ENCODE measurements at regions not wholly inside any gene's neighbourhood (a gene's known extent, or its start where the extent isn't known, plus 50 kb on each side); places are given as distances from the start of the nearest gene placed in this dataset.

DNA sequence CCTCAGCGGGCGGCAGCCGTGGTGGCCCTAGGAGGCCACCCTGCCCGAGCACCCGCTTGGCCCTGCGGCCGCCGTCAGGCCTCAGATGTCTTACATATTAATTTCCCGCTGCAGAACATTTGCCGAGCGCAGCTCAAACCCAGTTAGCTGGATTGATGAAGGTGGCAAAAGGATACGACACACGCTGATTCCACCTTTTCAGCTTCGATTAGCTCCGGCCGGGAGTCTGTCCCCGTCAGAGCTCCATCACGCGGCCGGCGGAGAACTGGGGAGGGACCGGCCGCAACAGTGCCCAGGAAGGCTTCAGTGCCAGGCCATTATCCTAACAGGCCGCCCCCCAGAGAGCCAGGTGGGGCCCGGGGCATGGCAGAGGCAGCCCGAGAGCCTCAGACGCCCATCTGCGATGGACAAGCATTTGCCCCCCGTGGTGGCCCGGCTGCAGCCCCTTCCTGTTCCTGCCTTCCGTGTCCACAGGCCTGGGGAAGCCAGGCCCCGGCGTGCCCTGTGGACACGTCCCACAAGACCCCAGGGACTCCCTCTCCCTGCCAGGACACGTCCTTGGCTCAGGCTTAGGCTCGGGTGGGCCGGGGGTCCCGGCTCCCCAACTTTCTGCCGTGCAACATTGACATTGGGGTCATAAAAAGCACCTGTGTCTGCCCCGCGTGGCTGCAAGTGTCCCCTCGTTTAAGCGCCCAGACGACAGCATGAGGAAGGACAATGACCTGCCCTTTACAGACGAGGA lies 133.8 kb upstream of the NKX1-1 start:
- TF ChIP-seq EP300 (IDR thresholded peaks at IDR 0.05) (no peak), SREBF2 (IDR thresholded peaks at IDR 0.05) (no peak), BHLHE40 (IDR thresholded peaks at IDR 0.05; ENCODE audit: low read depth, low read length) (no peak), POLR2A (IDR thresholded peaks at IDR 0.05; ENCODE audit: low read length) (no peak), RAD21 (conservative IDR thresholded peaks at IDR 0.05 in 1 of 2, IDR thresholded peaks at IDR 0.05 in 1 of 2) (no peak), MYC (IDR thresholded peaks at IDR 0.05; ENCODE audit: borderline replicate concordance, low read length) (no peak), JUNB (IDR thresholded peaks at IDR 0.05) (no peak), TP53 (CRISPR knock-in tag; IDR thresholded peaks at IDR 0.05) (no peak), ZFP36 (IDR thresholded peaks at IDR 0.05; ENCODE audit: borderline replicate concordance, partially characterized antibody) (no peak), CHD4 (IDR thresholded peaks at IDR 0.05; ENCODE audit: borderline replicate concordance) (no peak), JUN (IDR thresholded peaks at IDR 0.05) (no peak)
- TF ChIP-seq, protein P1, sequence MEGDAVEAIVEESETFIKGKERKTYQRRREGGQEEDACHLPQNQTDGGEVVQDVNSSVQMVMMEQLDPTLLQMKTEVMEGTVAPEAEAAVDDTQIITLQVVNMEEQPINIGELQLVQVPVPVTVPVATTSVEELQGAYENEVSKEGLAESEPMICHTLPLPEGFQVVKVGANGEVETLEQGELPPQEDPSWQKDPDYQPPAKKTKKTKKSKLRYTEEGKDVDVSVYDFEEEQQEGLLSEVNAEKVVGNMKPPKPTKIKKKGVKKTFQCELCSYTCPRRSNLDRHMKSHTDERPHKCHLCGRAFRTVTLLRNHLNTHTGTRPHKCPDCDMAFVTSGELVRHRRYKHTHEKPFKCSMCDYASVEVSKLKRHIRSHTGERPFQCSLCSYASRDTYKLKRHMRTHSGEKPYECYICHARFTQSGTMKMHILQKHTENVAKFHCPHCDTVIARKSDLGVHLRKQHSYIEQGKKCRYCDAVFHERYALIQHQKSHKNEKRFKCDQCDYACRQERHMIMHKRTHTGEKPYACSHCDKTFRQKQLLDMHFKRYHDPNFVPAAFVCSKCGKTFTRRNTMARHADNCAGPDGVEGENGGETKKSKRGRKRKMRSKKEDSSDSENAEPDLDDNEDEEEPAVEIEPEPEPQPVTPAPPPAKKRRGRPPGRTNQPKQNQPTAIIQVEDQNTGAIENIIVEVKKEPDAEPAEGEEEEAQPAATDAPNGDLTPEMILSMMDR (IDR thresholded peaks at IDR 0.05): no peak
- TF ChIP-seq, protein P2, sequence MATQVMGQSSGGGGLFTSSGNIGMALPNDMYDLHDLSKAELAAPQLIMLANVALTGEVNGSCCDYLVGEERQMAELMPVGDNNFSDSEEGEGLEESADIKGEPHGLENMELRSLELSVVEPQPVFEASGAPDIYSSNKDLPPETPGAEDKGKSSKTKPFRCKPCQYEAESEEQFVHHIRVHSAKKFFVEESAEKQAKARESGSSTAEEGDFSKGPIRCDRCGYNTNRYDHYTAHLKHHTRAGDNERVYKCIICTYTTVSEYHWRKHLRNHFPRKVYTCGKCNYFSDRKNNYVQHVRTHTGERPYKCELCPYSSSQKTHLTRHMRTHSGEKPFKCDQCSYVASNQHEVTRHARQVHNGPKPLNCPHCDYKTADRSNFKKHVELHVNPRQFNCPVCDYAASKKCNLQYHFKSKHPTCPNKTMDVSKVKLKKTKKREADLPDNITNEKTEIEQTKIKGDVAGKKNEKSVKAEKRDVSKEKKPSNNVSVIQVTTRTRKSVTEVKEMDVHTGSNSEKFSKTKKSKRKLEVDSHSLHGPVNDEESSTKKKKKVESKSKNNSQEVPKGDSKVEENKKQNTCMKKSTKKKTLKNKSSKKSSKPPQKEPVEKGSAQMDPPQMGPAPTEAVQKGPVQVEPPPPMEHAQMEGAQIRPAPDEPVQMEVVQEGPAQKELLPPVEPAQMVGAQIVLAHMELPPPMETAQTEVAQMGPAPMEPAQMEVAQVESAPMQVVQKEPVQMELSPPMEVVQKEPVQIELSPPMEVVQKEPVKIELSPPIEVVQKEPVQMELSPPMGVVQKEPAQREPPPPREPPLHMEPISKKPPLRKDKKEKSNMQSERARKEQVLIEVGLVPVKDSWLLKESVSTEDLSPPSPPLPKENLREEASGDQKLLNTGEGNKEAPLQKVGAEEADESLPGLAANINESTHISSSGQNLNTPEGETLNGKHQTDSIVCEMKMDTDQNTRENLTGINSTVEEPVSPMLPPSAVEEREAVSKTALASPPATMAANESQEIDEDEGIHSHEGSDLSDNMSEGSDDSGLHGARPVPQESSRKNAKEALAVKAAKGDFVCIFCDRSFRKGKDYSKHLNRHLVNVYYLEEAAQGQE (IDR thresholded peaks at IDR 0.05): no peak

Measured in A549 (cell line).